ENCODE measurements at regions not wholly inside any gene's neighbourhood (a gene's known extent, or its start where the extent isn't known, plus 50 kb on each side); places are given as distances from the start of the nearest gene placed in this dataset.
A peak's percentile ranks its signal among the peaks of the same experiment; 100 is the strongest.
"Not testable (repeated sequence)": the region's sequence is repeated elsewhere in the genome, so short reads cannot be mapped to it uniquely, and the experiment has no call there.

- not testable (repeated sequence) for ATAC-seq (replicated peaks); H3K4me3 Mint-ChIP-seq; H3K4me1 Mint-ChIP-seq; H3K27me3 Mint-ChIP-seq; H3K27ac Mint-ChIP-seq; H3K9me3 Mint-ChIP-seq; H3K36me3 Mint-ChIP-seq (ENCODE audit: low read depth)
These were observed 341.9 kb upstream of the SULF2 start for GRCh38 chr20:48127133-48127532.

- H3K27ac Mint-ChIP-seq: no peak overlapping the region
- ATAC-seq (replicated peaks): no peak
- no peaks in the 10 kb centered on the region for H3K4me1 Mint-ChIP-seq
- no peaks in the 10 kb centered on the region for H3K9me3 Mint-ChIP-seq
- no peak overlapping the region for H3K4me3 Mint-ChIP-seq
- no peaks in the 10 kb centered on the region for H3K36me3 Mint-ChIP-seq (ENCODE audit: low read depth)
- no peaks in the 10 kb centered on the region for H3K27me3 Mint-ChIP-seq
These were observed 341.0 kb upstream of the SULF2 start for GRCh38 chr20:48126227-48126740.

- H3K4me1 Mint-ChIP-seq: no peaks in the 10 kb centered on the region
- H3K27me3 Mint-ChIP-seq: no peaks in the 10 kb centered on the region
- no peaks in the 10 kb centered on the region for H3K36me3 Mint-ChIP-seq (ENCODE audit: low read depth)
- no peak for ATAC-seq (replicated peaks)
- H3K4me3 Mint-ChIP-seq: no peak overlapping the region
- no peak overlapping the region for H3K27ac Mint-ChIP-seq
- no peaks in the 10 kb centered on the region for H3K9me3 Mint-ChIP-seq
These were observed 339.7 kb upstream of the SULF2 start for GRCh38 chr20:48124960-48125359.

GRCh38 chr20:48124181-48124782, 339.0 kb upstream of the SULF2 start:
- Mint-ChIP-seq H3K27ac (no peak overlapping the region), H3K36me3 (ENCODE audit: low read depth) (no peaks in the 10 kb centered on the region), H3K4me3 (no peak overlapping the region), H3K27me3 (no peaks in the 10 kb centered on the region), H3K9me3 (no peaks in the 10 kb centered on the region), H3K4me1 (no peaks in the 10 kb centered on the region)
- no peak for ATAC-seq (replicated peaks)

GRCh38 chr20:48120120-48120519, 334.8 kb upstream of the SULF2 start:
- Mint-ChIP-seq H3K27ac (no peak overlapping the region), H3K4me1 (no peaks in the 10 kb centered on the region), H3K36me3 (ENCODE audit: low read depth) (no peaks in the 10 kb centered on the region), H3K9me3 (no peaks in the 10 kb centered on the region), H3K27me3 (peaks cover 16% of the 10 kb centered on the region), H3K4me3 (no peak overlapping the region)
- no peak for ATAC-seq (replicated peaks)

DNA sequence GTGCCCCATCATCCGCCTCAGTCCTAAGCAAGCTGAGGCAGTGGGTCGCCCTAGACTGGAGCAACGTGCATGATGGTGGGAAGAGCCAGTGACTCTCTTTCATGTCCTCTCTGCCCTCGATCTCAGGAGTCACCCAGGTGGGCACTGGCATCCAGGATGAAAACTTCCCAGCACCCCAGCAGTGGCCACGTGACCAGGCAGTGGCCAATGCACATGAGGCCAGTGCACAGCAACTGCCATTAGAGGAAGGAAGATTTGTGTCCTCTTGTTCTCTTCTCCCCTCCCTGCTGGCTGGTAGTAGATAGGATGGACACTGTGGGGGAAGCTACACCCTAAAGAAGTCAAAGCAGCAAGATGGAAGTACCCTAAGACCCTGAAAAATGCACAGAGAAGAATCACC, 334.1 kb upstream of the SULF2 start:
- not testable (repeated sequence) for H3K36me3 Mint-ChIP-seq (ENCODE audit: low read depth); H3K4me1 Mint-ChIP-seq; H3K4me3 Mint-ChIP-seq; ATAC-seq (replicated peaks); H3K9me3 Mint-ChIP-seq; H3K27ac Mint-ChIP-seq
- H3K27me3 Mint-ChIP-seq: peaks cover 23% of the 10 kb centered on the region

DNA sequence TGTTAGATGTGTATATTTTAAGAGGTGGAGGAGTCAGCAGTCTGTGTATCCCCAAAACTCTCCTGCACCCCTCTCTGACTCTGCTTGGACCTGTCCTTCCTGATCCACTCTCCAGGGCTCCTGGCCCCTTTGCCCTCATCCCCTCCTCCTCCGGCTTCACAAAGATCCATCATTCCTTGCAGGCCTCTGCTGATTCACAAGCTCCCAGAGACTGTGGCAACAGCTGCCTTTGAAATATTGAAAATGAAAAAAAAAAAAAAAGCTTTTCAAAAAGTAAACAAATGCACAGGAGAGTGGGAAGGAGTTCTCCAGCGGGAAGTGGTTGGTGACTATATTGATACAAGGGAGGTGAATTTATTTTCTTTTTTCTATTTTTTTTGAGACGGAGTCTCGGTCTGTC, 330.2 kb upstream of the SULF2 start:
- Mint-ChIP-seq H3K4me1 (no peaks in the 10 kb centered on the region), H3K9me3 (no peaks in the 10 kb centered on the region), H3K27me3 (peaks cover 30% of the 10 kb centered on the region)

DNA sequence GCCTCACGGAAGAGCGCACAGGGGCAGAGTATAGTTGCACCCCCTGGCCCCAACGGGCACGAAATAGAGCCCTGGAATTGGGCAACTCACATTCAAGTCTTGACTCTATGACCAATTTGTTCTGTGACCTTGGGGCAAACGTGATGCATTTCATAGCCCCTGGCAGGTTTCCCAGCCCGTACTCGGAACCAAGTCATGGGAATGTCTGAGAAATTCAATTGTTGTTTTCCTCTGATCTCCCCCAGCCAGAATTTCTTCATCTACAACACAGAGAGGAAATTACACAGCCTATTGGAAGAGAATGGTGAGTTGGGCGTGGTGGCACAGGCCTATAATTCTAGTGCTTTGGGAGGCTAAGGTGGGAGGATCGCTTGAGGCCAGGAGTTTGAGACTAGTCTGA, 322.3 kb upstream of the SULF2 start:
- no peaks in the 10 kb centered on the region for H3K4me1 Mint-ChIP-seq
- no peak overlapping the region for H3K27ac Mint-ChIP-seq
- no peak for ATAC-seq (replicated peaks)
- no peaks in the 10 kb centered on the region for H3K9me3 Mint-ChIP-seq
- H3K36me3 Mint-ChIP-seq (ENCODE audit: low read depth): no peaks in the 10 kb centered on the region
- no peak overlapping the region for H3K4me3 Mint-ChIP-seq
- H3K27me3 Mint-ChIP-seq: peaks cover 13% of the 10 kb centered on the region

More for the DNA sequence above, 330.2 kb upstream of the SULF2 start:
- Mint-ChIP-seq H3K27ac (no peak overlapping the region), H3K36me3 (ENCODE audit: low read depth) (no peaks in the 10 kb centered on the region), H3K4me3 (no peak overlapping the region)
- no peak for ATAC-seq (replicated peaks)

- Mint-ChIP-seq H3K4me3 (no peak overlapping the region), H3K27ac (no peak overlapping the region), H3K4me1 (no peaks in the 10 kb centered on the region), H3K27me3 (peaks cover 10% of the 10 kb centered on the region), H3K36me3 (ENCODE audit: low read depth) (no peaks in the 10 kb centered on the region), H3K9me3 (no peaks in the 10 kb centered on the region)
- ATAC-seq (replicated peaks): no peak
These were observed 321.1 kb upstream of the SULF2 start for GRCh38 chr20:48106428-48106827.

- Mint-ChIP-seq H3K27me3 (peaks cover 11% of the 10 kb centered on the region), H3K27ac (no peak overlapping the region), H3K36me3 (ENCODE audit: low read depth) (no peaks in the 10 kb centered on the region), H3K9me3 (no peaks in the 10 kb centered on the region), H3K4me3 (no peak overlapping the region), H3K4me1 (no peaks in the 10 kb centered on the region)
- ATAC-seq (replicated peaks): no peak
These were observed 320.2 kb upstream of the SULF2 start for GRCh38 chr20:48105526-48105925.

DNA sequence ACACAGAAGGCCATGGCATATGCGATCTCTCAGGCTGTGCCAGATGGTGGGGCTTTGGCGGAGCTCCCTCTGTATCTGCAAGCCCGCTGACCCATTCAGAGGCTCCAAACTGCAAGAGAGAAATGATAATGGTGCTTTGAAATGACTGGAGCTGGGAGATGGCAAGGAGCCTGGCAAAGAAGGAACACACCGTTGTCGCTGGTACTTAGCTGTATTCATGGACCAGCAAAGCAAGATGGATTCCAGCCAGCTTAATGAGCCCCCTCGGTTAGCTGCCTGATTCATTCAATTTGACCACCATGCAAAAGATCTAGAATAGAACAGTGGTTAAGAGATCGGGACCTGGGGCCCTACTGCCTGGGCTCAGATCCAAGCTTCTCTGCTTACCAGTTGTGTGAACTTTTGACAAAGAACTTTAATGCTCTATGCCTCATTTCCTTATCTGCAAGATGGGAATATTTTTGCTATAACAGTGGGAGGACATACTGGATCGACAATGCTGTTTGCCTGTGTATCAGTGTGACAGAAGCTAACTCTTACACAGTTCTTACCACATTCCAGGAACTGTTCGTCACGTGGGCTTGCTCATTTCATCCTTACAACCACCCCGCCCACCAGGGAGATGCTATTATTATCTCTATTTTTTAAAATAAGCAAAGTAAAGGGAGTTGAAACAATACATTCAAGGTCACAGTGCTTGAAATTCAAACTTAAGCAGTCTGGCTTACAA, 317.8 kb upstream of the SULF2 start:
- H3K36me3 Mint-ChIP-seq (ENCODE audit: low read depth): no peaks in the 10 kb centered on the region
- no peak overlapping the region for H3K4me3 Mint-ChIP-seq
- ATAC-seq (replicated peaks): no peak
- peaks cover 10% of the 10 kb centered on the region for H3K27me3 Mint-ChIP-seq
- H3K9me3 Mint-ChIP-seq: no peaks in the 10 kb centered on the region
- no peaks in the 10 kb centered on the region for H3K4me1 Mint-ChIP-seq
- H3K27ac Mint-ChIP-seq: no peak overlapping the region

GRCh38 chr20:48102076-48102787, 317.0 kb upstream of the SULF2 start:
- no peaks in the 10 kb centered on the region for H3K4me1 Mint-ChIP-seq
- H3K36me3 Mint-ChIP-seq (ENCODE audit: low read depth): no peaks in the 10 kb centered on the region
- no peak for ATAC-seq (replicated peaks)
- no peaks in the 10 kb centered on the region for H3K9me3 Mint-ChIP-seq
- H3K27ac Mint-ChIP-seq: no peak overlapping the region
- H3K4me3 Mint-ChIP-seq: no peak overlapping the region
- peaks cover 10% of the 10 kb centered on the region for H3K27me3 Mint-ChIP-seq

DNA sequence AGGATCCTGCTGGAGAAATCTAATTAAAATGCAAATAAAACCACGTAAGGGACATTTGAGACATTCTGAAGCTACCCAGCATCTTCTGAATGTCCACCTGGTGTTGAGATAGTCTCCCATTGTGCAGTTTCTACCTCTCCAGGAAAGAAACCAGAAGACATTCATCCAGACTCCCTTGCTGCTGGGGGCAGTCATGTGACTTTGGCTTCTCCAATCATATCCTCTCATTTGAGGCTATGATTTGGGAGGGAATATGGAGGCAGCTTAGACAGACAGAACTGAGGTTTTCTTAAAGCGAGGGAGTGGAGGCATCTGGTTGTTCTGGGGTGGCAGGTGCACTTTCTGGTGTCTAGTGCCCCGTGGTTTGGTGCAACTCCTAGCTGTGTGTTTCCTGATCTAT, 315.2 kb upstream of the SULF2 start:
- H3K27me3 Mint-ChIP-seq: peaks cover 10% of the 10 kb centered on the region
- no peak overlapping the region for H3K27ac Mint-ChIP-seq
- H3K36me3 Mint-ChIP-seq (ENCODE audit: low read depth): no peaks in the 10 kb centered on the region
- H3K9me3 Mint-ChIP-seq: no peaks in the 10 kb centered on the region
- no peak for ATAC-seq (replicated peaks)
- H3K4me1 Mint-ChIP-seq: no peaks in the 10 kb centered on the region
- H3K4me3 Mint-ChIP-seq: no peak overlapping the region

DNA sequence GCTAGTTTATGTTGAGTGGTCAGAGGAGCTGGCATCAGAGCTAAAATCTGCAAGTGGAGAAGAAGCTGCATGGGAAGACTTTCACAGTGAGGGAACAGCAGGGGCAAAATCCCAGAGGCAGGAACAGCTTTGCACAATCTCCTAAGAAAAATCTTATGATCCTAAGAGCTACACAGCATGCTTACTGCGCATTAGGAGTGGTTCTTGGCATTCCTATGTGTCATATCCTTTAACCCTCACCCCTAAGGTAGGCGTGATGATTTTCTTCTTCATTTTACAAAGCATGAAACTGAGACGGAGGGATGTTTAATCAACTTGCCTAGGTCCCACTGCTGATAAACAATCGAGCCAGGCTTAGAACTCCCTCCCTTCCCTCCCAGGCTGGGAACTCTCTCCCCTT, 313.6 kb upstream of the SULF2 start:
- no peaks in the 10 kb centered on the region for H3K9me3 Mint-ChIP-seq
- no peak overlapping the region for H3K27ac Mint-ChIP-seq
- no peaks in the 10 kb centered on the region for H3K4me1 Mint-ChIP-seq
- no peaks in the 10 kb centered on the region for H3K36me3 Mint-ChIP-seq (ENCODE audit: low read depth)
- H3K4me3 Mint-ChIP-seq: no peak overlapping the region
- H3K27me3 Mint-ChIP-seq: peaks cover 13% of the 10 kb centered on the region
- ATAC-seq (replicated peaks): no peak

DNA sequence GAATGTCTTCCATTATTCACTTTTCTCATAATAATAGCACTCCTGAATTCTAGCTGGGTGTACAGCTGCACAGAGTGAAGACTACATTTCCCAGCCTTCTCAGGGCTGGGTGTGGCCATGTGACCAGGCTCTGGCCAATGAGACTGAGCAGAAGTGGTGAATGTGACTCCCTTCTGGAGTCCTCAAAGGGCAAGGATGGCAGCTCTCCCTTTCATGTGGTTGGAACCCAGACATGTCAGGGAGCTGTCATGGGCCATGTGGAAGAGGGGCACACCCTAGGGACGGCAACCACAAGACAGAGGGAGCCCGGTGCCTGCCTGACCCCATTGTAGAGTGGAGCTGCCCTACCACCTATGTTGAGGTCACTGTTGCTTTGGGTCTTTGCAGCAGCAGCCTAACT, 312.8 kb upstream of the SULF2 start:
- peak; percentile 42 for ATAC-seq (replicated peaks)
- Mint-ChIP-seq H3K4me3 (no peak overlapping the region), H3K4me1 (no peaks in the 10 kb centered on the region), H3K27me3 (peaks cover 19% of the 10 kb centered on the region), H3K27ac (no peak overlapping the region), H3K9me3 (no peaks in the 10 kb centered on the region), H3K36me3 (ENCODE audit: low read depth) (no peaks in the 10 kb centered on the region)

Data from activated T-helper 17 cell treated with anti-CD3 and anti-CD28 coated beads, Interleukin-2, amount 50 U/mL, for 72 hours (primary cell).